PC-9 (cell line): ENCODE measurements at regions not wholly inside any gene's neighbourhood (a gene's known extent, or its start where the extent isn't known, plus 50 kb on each side); places are given as distances from the start of the nearest gene placed in this dataset.
"Not testable (repeated sequence)": the region's sequence is repeated elsewhere in the genome, so short reads cannot be mapped to it uniquely, and the experiment has no call there.

Experiments used
- BruUV-seq: library from RNA; stranded (reverse); fragments of 400-500 nt; replicated peaks from 2 replicates; lab custom pipeline; 2021; lab: Mats Ljungman, UMichigan
- CTCF ChIA-PET: fragments of 300-600 bp; sonication (Branson Sonifier 250); formaldehyde crosslinking; loops from one replicate; lab custom pipeline; 2022; ENCODE audit warnings: antibody characterized with exemption; lab: Charles Lee
- POLR2A ChIA-PET: fragments of 300-600 bp; sonication (Branson Sonifier 250); formaldehyde crosslinking; loops from one replicate; lab custom pipeline; 2022; ENCODE audit warnings: antibody characterized with exemption; ENCODE audit not compliant: unreplicated experiment; lab: Charles Lee
- DNase-seq, 2 experiments: peaks; one replicate each; pipeline versions ENCODE4 v3.0.0 to v3.0.0-alpha.2; 2015 to 2022; ENCODE audit warnings: mixed read lengths in 1 of 2
- H2AFZ ChIP-seq: fragments of 200-600 bp; sonication (generic); 2 replicates; pipeline ENCODE4 v1.8.1; 2017; ENCODE audit warnings: antibody characterized with exemption
- H3F3A ChIP-seq: fragments of 200-600 bp; sonication (generic); 2 replicates; pipeline ENCODE4 v1.8.1; 2017; ENCODE audit warnings: antibody characterized with exemption, mild to moderate bottlenecking, low read depth; ENCODE audit not compliant: insufficient read depth
- H3K27ac ChIP-seq: fragments of 200-600 bp; sonication (generic); 2 replicates; pipeline ENCODE4 v1.6.1; 2016; ENCODE audit warnings: mixed run types
- H3K27me3 ChIP-seq: fragments of 200-600 bp; sonication (generic); 2 replicates; pipeline ENCODE4 v1.6.1; 2016; ENCODE audit warnings: low read depth, mixed run types; ENCODE audit not compliant: insufficient read depth
- H3K36me3 ChIP-seq: fragments of 200-600 bp; sonication (generic); 2 replicates; pipeline ENCODE4 v1.6.1; 2016; ENCODE audit warnings: low read depth, mixed run types
- H3K4me1 ChIP-seq: fragments of 200-600 bp; sonication (generic); replicated peaks from 2 replicates; pipeline ENCODE4 v1.6.1; 2016; ENCODE audit warnings: mixed run types; ENCODE audit not compliant: insufficient read depth
- H3K4me2 ChIP-seq: fragments of 200-600 bp; sonication (generic); 2 replicates; pipeline ENCODE4 v1.6.1; 2017; ENCODE audit warnings: mixed run types
- H3K4me3 ChIP-seq: fragments of 200-600 bp; sonication (generic); 2 replicates; pipeline ENCODE4 v1.6.1; 2016; ENCODE audit warnings: mixed run types
- H3K79me2 ChIP-seq: fragments of 200-600 bp; sonication (generic); 2 replicates; pipeline ENCODE4 v1.6.1; 2017; ENCODE audit warnings: low read depth, mixed run types
- H3K9me2 ChIP-seq: fragments of 200-600 bp; sonication (generic); 2 replicates; pipeline ENCODE4 v1.8.1; 2017; ENCODE audit warnings: mild to moderate bottlenecking; ENCODE audit not compliant: insufficient read depth
- H3K9me3 ChIP-seq: fragments of 200-600 bp; sonication (generic); 2 replicates; pipeline ENCODE4 v1.8.1; 2016; ENCODE audit warnings: low read depth; ENCODE audit not compliant: insufficient read depth
- H4K20me1 ChIP-seq: fragments of 200-600 bp; sonication (generic); 2 replicates; pipeline ENCODE4 v1.8.1; 2017; ENCODE audit not compliant: insufficient read depth
- EZH2 ChIP-seq: fragments of 200-600 bp; sonication (generic); IDR thresholded peaks from 2 replicates; pipeline ENCODE4 v1.8.0; 2017; ENCODE audit warnings: antibody characterized with exemption, low read depth
- intact Hi-C: fragments of 100-400 bp; cut with micrococcal nuclease; formaldehyde crosslinking; loops from one replicate; pipeline ENCODE4 v1.10.0; 2022; ENCODE audit not compliant: unreplicated experiment
- TF ChIP-seq, protein P1 (sequence below): fragments of 200-600 bp; sonication (generic); conservative IDR thresholded peaks from 2 replicates; pipeline ENCODE4 v1.6.1; 2017; ENCODE audit warnings: mixed run types, antibody characterized with exemption, mild to moderate bottlenecking, moderate library complexity

DNA sequence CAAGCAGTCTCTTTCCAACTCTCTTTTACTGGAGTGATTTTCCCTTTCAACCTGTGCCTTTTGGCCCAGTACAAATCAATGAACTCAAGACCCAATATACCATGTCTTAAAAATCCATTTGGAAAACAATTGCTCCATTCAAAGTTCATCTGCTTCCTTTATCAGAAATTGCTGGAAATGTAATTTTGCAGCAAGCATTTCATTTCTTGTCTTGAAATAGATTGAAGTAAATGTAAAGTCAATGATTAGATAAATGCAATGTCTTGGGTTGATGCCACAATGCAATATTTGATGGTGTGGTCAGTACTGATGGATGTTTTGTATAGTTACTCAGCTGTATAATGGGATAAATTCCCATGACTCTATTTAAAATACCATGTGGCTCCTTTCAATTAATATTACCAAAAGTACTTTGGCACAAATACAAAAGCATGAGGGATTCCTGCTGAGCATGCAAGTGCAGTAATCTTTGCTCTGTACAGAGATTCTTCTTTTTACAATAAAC, 707.7 kb upstream of the NOVA1 start:
- H3K79me2 ChIP-seq = no peaks in the 10 kb centered on the region
- H3K27me3 ChIP-seq = no peaks in the 10 kb centered on the region
- no peaks in the 10 kb centered on the region for H3K4me1 ChIP-seq
- no peaks in the 10 kb centered on the region for H4K20me1 ChIP-seq
- TF ChIP-seq, protein P1, sequence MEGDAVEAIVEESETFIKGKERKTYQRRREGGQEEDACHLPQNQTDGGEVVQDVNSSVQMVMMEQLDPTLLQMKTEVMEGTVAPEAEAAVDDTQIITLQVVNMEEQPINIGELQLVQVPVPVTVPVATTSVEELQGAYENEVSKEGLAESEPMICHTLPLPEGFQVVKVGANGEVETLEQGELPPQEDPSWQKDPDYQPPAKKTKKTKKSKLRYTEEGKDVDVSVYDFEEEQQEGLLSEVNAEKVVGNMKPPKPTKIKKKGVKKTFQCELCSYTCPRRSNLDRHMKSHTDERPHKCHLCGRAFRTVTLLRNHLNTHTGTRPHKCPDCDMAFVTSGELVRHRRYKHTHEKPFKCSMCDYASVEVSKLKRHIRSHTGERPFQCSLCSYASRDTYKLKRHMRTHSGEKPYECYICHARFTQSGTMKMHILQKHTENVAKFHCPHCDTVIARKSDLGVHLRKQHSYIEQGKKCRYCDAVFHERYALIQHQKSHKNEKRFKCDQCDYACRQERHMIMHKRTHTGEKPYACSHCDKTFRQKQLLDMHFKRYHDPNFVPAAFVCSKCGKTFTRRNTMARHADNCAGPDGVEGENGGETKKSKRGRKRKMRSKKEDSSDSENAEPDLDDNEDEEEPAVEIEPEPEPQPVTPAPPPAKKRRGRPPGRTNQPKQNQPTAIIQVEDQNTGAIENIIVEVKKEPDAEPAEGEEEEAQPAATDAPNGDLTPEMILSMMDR = no peak
- no peak for TF ChIP-seq EZH2
- ChIA-PET CTCF (no interaction called here), POLR2A (no interaction called here)
- no peak overlapping the region for H2AFZ ChIP-seq
- no peak for DNase-seq
- no peaks in the 10 kb centered on the region for H3K9me3 ChIP-seq
- H3K9me2 ChIP-seq = no peaks in the 10 kb centered on the region
- H3K4me2 ChIP-seq = no peak overlapping the region
- intact Hi-C loops = no loop called here
- BruUV-seq = no TSS peak
- H3F3A ChIP-seq = no peaks in the 10 kb centered on the region
- H3K4me3 ChIP-seq = no peak overlapping the region
- no peaks in the 10 kb centered on the region for H3K36me3 ChIP-seq
- H3K27ac ChIP-seq = no peak overlapping the region

- H3K4me2 ChIP-seq, H3K9me2 ChIP-seq, H3K36me3 ChIP-seq, H3K27me3 ChIP-seq, H3K79me2 ChIP-seq, intact Hi-C loops, H3K27ac ChIP-seq, DNase-seq, BruUV-seq, H3K4me1 ChIP-seq, CTCF ChIA-PET, POLR2A ChIA-PET, H2AFZ ChIP-seq, H3K9me3 ChIP-seq, H4K20me1 ChIP-seq, H3K4me3 ChIP-seq, H3F3A ChIP-seq: not testable (repeated sequence)
These were observed 714.9 kb upstream of the NOVA1 start for GRCh38 chr14:27312730-27313129.

GRCh38 chr14:27314231-27314630, 716.4 kb upstream of the NOVA1 start:
- intact Hi-C loops = no loop called here
- no peaks in the 10 kb centered on the region for H4K20me1 ChIP-seq
- H3K4me2 ChIP-seq = no peak overlapping the region
- H3F3A ChIP-seq = no peaks in the 10 kb centered on the region
- no peaks in the 10 kb centered on the region for H3K9me3 ChIP-seq
- H3K36me3 ChIP-seq = no peaks in the 10 kb centered on the region
- H3K4me1 ChIP-seq = no peaks in the 10 kb centered on the region
- TF ChIP-seq EZH2 = no peak
- TF ChIP-seq, protein P1 = no peak
- ChIA-PET POLR2A (no interaction called here), CTCF (no interaction called here)
- no peak for DNase-seq
- H3K79me2 ChIP-seq = no peaks in the 10 kb centered on the region
- no TSS peak for BruUV-seq
- no peak overlapping the region for H3K27ac ChIP-seq
- H3K27me3 ChIP-seq = no peaks in the 10 kb centered on the region
- H2AFZ ChIP-seq = no peak overlapping the region
- no peaks in the 10 kb centered on the region for H3K9me2 ChIP-seq
- no peak overlapping the region for H3K4me3 ChIP-seq

- TF ChIP-seq, protein P1 = no peak
- TF ChIP-seq EZH2 = no peak
- Histone ChIP-seq H4K20me1 (no peaks in the 10 kb centered on the region), H3K9me2 (no peaks in the 10 kb centered on the region), H3K36me3 (no peaks in the 10 kb centered on the region), H2AFZ (no peak overlapping the region), H3F3A (no peaks in the 10 kb centered on the region), H3K27ac (no peak overlapping the region), H3K27me3 (no peaks in the 10 kb centered on the region), H3K9me3 (no peaks in the 10 kb centered on the region), H3K4me2 (no peak overlapping the region), H3K4me3 (no peak overlapping the region), H3K4me1 (no peaks in the 10 kb centered on the region), H3K79me2 (no peaks in the 10 kb centered on the region)
- no TSS peak for BruUV-seq
- ChIA-PET CTCF (no interaction called here), POLR2A (no interaction called here)
- intact Hi-C loops = no loop called here
- DNase-seq = no peak
These were observed 717.6 kb upstream of the NOVA1 start for GRCh38 chr14:27315477-27315876.
